ENCODE measurements at regions not wholly inside any gene's neighbourhood (a gene's known extent, or its start where the extent isn't known, plus 50 kb on each side); places are given as distances from the start of the nearest gene placed in this dataset.
A peak's percentile ranks its signal among the peaks of the same experiment; 100 is the strongest.

GRCh38 chr2:240230291-240230931 is 90.0 kb upstream of the OTOS start:
- Histone ChIP-seq H3K27ac (no peak overlapping the region), H3K27me3 (no peaks in the 10 kb centered on the region), H3K4me3 (no peak overlapping the region), H3K4me1 (peaks cover 16 to 18% of the 10 kb centered on the region in 2 donors), H3K9me3 (no peaks in the 10 kb centered on the region), H3K36me3 (no peaks in the 10 kb centered on the region)
- no peak for DNase-seq
- intact Hi-C loops (cut with DNase I; ENCODE audit: low total_unique reads) (loop anchor here (5.0 kb wide), 3 partner anchors 112 to 337 kb away; partner anchors contain the start of gene RNPEPL1), in situ Hi-C loops (cut with MboI; ENCODE audit: low sequenced_read_pairs in 4 of 4) (loop anchor here in 2 of 4 donors (5.0 to 25.0 kb wide), 2 partner anchors 207 kb away; partner anchors contain the start of gene GPC1 (in 2 of the 2))
- TF ChIP-seq POLR2A (IDR thresholded peaks at IDR 0.05) (no peak), CTCF (IDR thresholded peaks at IDR 0.05 in 4 of 5, conservative IDR thresholded peaks at IDR 0.05 in 1 of 5) (no peak)
- ATAC-seq, result no peak

- in situ Hi-C loops (cut with MboI; ENCODE audit: low sequenced_read_pairs in 4 of 4) (loop anchor here in 2 of 4 donors (5.0 to 25.0 kb wide), 2 partner anchors 205 kb away; partner anchors contain the start of gene GPC1 (in 2 of the 2)), intact Hi-C loops (cut with DNase I; ENCODE audit: low total_unique reads) (loop anchor here (2.0 to 5.0 kb wide), 5 partner anchors 63 to 335 kb away; partner anchors contain the start of gene RNPEPL1)
- no peak overlapping the region for H3K4me3 ChIP-seq
- TF ChIP-seq CTCF (IDR thresholded peaks at IDR 0.05 in 4 of 5, conservative IDR thresholded peaks at IDR 0.05 in 1 of 5) (no peak), POLR2A (IDR thresholded peaks at IDR 0.05) (no peak)
- H3K27ac ChIP-seq, result no peak overlapping the region
- H3K9me3 ChIP-seq, result no peaks in the 10 kb centered on the region
- H3K36me3 ChIP-seq, result no peaks in the 10 kb centered on the region
- DNase-seq (peak in 1 of 2 donors; percentile 13), ATAC-seq (no peak)
- no peaks in the 10 kb centered on the region for H3K27me3 ChIP-seq
- peaks cover 29 to 32% of the 10 kb centered on the region in 2 donors for H3K4me1 ChIP-seq
Observed at GRCh38 chr2:240231838-240232244, 91.4 kb upstream of the OTOS start.

GRCh38 chr2:240232264-240232915 is 91.9 kb upstream of the OTOS start:
- H3K27me3 ChIP-seq, result no peaks in the 10 kb centered on the region
- TF ChIP-seq CTCF (IDR thresholded peaks at IDR 0.05 in 4 of 5, conservative IDR thresholded peaks at IDR 0.05 in 1 of 5), result no peak
- no peak for TF ChIP-seq POLR2A (IDR thresholded peaks at IDR 0.05)
- H3K36me3 ChIP-seq, result no peaks in the 10 kb centered on the region
- ATAC-seq, result no peak
- no peaks in the 10 kb centered on the region for H3K9me3 ChIP-seq
- peak overlapping the region; percentile 95 to 98 (median 96) for H3K27ac ChIP-seq
- H3K4me3 ChIP-seq, result peak overlapping the region in 1 of 4 donors; percentile 52
- in situ Hi-C loops (cut with MboI; ENCODE audit: low sequenced_read_pairs in 4 of 4) (loop anchor here in 2 of 4 donors (5.0 to 25.0 kb wide), 2 partner anchors 205 kb away; partner anchors contain the start of gene GPC1 (in 2 of the 2)), intact Hi-C loops (cut with DNase I; ENCODE audit: low total_unique reads) (loop anchor here (2.0 to 5.0 kb wide), 5 partner anchors 62 to 335 kb away; partner anchors contain the start of gene RNPEPL1)
- DNase-seq, result no peak
- H3K4me1 ChIP-seq, result peaks cover 33 to 35% of the 10 kb centered on the region in 2 donors

GRCh38 chr2:240232961-240233884 is 92.8 kb upstream of the OTOS start:
- Histone ChIP-seq H3K27ac (peak overlapping the region; percentile 95 to 98 (median 96)), H3K4me3 (peak overlapping the region; percentile 48 to 52 (median 50)), H3K9me3 (no peaks in the 10 kb centered on the region), H3K27me3 (no peaks in the 10 kb centered on the region), H3K36me3 (no peaks in the 10 kb centered on the region), H3K4me1 (peaks cover 37 to 38% of the 10 kb centered on the region in 2 donors)
- intact Hi-C loops (cut with DNase I; ENCODE audit: low total_unique reads) (loop anchor here (1.0 to 5.0 kb wide), 8 partner anchors 27 to 334 kb away; partner anchors contain the start of gene RNPEPL1), in situ Hi-C loops (cut with MboI; ENCODE audit: low sequenced_read_pairs in 4 of 4) (loop anchor here in 2 of 4 donors (5.0 to 25.0 kb wide), 2 partner anchors 204 kb away; partner anchors contain the start of gene GPC1 (in 2 of the 2))
- TF ChIP-seq CTCF (IDR thresholded peaks at IDR 0.05 in 4 of 5, conservative IDR thresholded peaks at IDR 0.05 in 1 of 5) (peak; percentile 90 to 98 (median 96)), POLR2A (IDR thresholded peaks at IDR 0.05) (peak in 1 of 2 donors; percentile 18)
- peak; percentile 60 to 66 for ATAC-seq
- peak; percentile 94 to 97 for DNase-seq

All from gastrocnemius medialis (tissue), 4 donors.